SKM-1 (cell line): ENCODE measurements at regions not wholly inside any gene's neighbourhood (a gene's known extent, or its start where the extent isn't known, plus 50 kb on each side); places are given as distances from the start of the nearest gene placed in this dataset.

Experiments
- DNase-seq: peaks from one replicate; lab custom pipeline; 2025; ENCODE audit not compliant: unreplicated experiment; lab: John Stamatoyannopoulos, UW

GRCh38 chr4:116449764-116450163 lies 635.6 kb downstream of the TRAM1L1 start:
- no peak for DNase-seq

- no peak for DNase-seq
These were observed 641.3 kb downstream of the TRAM1L1 start for GRCh38 chr4:116444117-116444516.

GRCh38 chr4:116438981-116439729 lies 646.2 kb downstream of the TRAM1L1 start:
- no peak for DNase-seq

GRCh38 chr4:116438417-116438816 lies 647.0 kb downstream of the TRAM1L1 start:
- DNase-seq, result no peak

- DNase-seq, result no peak
These were observed 657.7 kb downstream of the TRAM1L1 start for GRCh38 chr4:116427666-116428065.

- DNase-seq, result no peak
These were observed 672.2 kb downstream of the TRAM1L1 start for GRCh38 chr4:116413222-116413621.

GRCh38 chr4:116401293-116401692 lies 684.1 kb downstream of the TRAM1L1 start:
- no peak for DNase-seq

GRCh38 chr4:116400480-116400879 lies 684.9 kb downstream of the TRAM1L1 start:
- no peak for DNase-seq

- no peak for DNase-seq
These were observed 687.7 kb downstream of the TRAM1L1 start for GRCh38 chr4:116397714-116398113.

GRCh38 chr4:116397291-116397690 lies 688.1 kb downstream of the TRAM1L1 start:
- DNase-seq, result no peak

- no peak for DNase-seq
These were observed 690.0 kb downstream of the TRAM1L1 start for GRCh38 chr4:116395408-116395807.

GRCh38 chr4:116391020-116391419 lies 694.4 kb downstream of the TRAM1L1 start:
- no peak for DNase-seq

GRCh38 chr4:116389139-116389538 lies 696.2 kb downstream of the TRAM1L1 start:
- DNase-seq, result no peak

GRCh38 chr4:116387937-116388474 lies 697.4 kb downstream of the TRAM1L1 start:
- no peak for DNase-seq

GRCh38 chr4:116386856-116387255 lies 698.5 kb downstream of the TRAM1L1 start:
- DNase-seq, result no peak

- no peak for DNase-seq
These were observed 699.8 kb downstream of the TRAM1L1 start for GRCh38 chr4:116385583-116385982.

GRCh38 chr4:116374815-116375214 lies 710.6 kb downstream of the TRAM1L1 start:
- DNase-seq, result no peak

- no peak for DNase-seq
These were observed 722.8 kb downstream of the TRAM1L1 start for GRCh38 chr4:116362583-116362982.

- no peak for DNase-seq
These were observed 723.6 kb downstream of the TRAM1L1 start for GRCh38 chr4:116361790-116362189.

- DNase-seq, result peak; percentile 20
These were observed 726.6 kb downstream of the TRAM1L1 start for GRCh38 chr4:116358633-116359222.

GRCh38 chr4:116357758-116358157 lies 727.6 kb downstream of the TRAM1L1 start:
- no peak for DNase-seq

- DNase-seq, result no peak
These were observed 738.6 kb downstream of the TRAM1L1 start for GRCh38 chr4:116346750-116347149.
